Endothelial cell of hepatic sinusoid (primary cell): ENCODE measurements at regions not wholly inside any gene's neighbourhood (a gene's known extent, or its start where the extent isn't known, plus 50 kb on each side); places are given as distances from the start of the nearest gene placed in this dataset.
"Not testable (repeated sequence)": the region's sequence is repeated elsewhere in the genome, so short reads cannot be mapped to it uniquely, and the experiment has no call there.

Source experiments
- in situ Hi-C: cut with HindIII; loops from 2 replicates; pipeline ENCODE4 v1.10.0; 2017; ENCODE audit warnings: low sequenced_read_pairs

- in situ Hi-C loops, result no loop called here
These were observed 181.4 kb downstream of the TBX18 start for GRCh38 chr6:84582997-84583396.

- in situ Hi-C loops, result no loop called here
These were observed 182.7 kb downstream of the TBX18 start for GRCh38 chr6:84581494-84582259.

- in situ Hi-C loops, result no loop called here
These were observed 185.0 kb downstream of the TBX18 start for GRCh38 chr6:84579404-84579803.

GRCh38 chr6:84576029-84576428 lies 188.4 kb downstream of the TBX18 start:
- in situ Hi-C loops, result no loop called here

- in situ Hi-C loops, result no loop called here
These were observed 189.1 kb downstream of the TBX18 start for GRCh38 chr6:84575264-84575663.

- in situ Hi-C loops, result loop anchor here (5.0 kb wide), 1 partner anchor 77 kb away; no protein-coding TSS in a partner anchor
These were observed 194.5 kb downstream of the TBX18 start for GRCh38 chr6:84569882-84570281.

GRCh38 chr6:84568971-84569370 lies 195.4 kb downstream of the TBX18 start:
- in situ Hi-C loops, result no loop called here

GRCh38 chr6:84565718-84566117 lies 198.7 kb downstream of the TBX18 start:
- in situ Hi-C loops, result not testable (repeated sequence)

- in situ Hi-C loops, result no loop called here
These were observed 203.7 kb downstream of the TBX18 start for GRCh38 chr6:84560436-84561390.

GRCh38 chr6:84556541-84557335 lies 207.7 kb downstream of the TBX18 start:
- in situ Hi-C loops, result no loop called here

GRCh38 chr6:84554706-84555105 lies 209.7 kb downstream of the TBX18 start:
- in situ Hi-C loops, result no loop called here

- in situ Hi-C loops, result no loop called here
These were observed 210.3 kb downstream of the TBX18 start for GRCh38 chr6:84554074-84554473.

- in situ Hi-C loops, result no loop called here
These were observed 210.9 kb downstream of the TBX18 start for GRCh38 chr6:84553527-84553926.

GRCh38 chr6:84551797-84552196 lies 212.6 kb downstream of the TBX18 start:
- in situ Hi-C loops, result no loop called here

GRCh38 chr6:84549917-84550316 lies 214.5 kb downstream of the TBX18 start:
- in situ Hi-C loops, result loop anchor here (5.0 kb wide), 1 partner anchor 108 kb away; no protein-coding TSS in a partner anchor

GRCh38 chr6:84547341-84547801 lies 217.0 kb downstream of the TBX18 start:
- in situ Hi-C loops, result loop anchor here (5.0 kb wide), 1 partner anchor 105 kb away; no protein-coding TSS in a partner anchor

- in situ Hi-C loops, result loop anchor here (5.0 kb wide), 1 partner anchor 104 kb away; no protein-coding TSS in a partner anchor
These were observed 217.9 kb downstream of the TBX18 start for GRCh38 chr6:84546427-84546914.

- in situ Hi-C loops, result no loop called here
These were observed 225.1 kb downstream of the TBX18 start for GRCh38 chr6:84539122-84539856.

- in situ Hi-C loops, result no loop called here
These were observed 227.3 kb downstream of the TBX18 start for GRCh38 chr6:84536885-84537638.
